GM12875 (cell line): ENCODE measurements at regions not wholly inside any gene's neighbourhood (a gene's known extent, or its start where the extent isn't known, plus 50 kb on each side); places are given as distances from the start of the nearest gene placed in this dataset.

Experiments
- H3K4me3 ChIP-seq: one replicate; pipeline ENCODE4 v1.5.1; 2011; ENCODE audit warnings: low read depth, low read length, control low read depth
- CTCF ChIP-seq: IDR thresholded peaks from 2 replicates; pipeline ENCODE4 v1.5.1; 2011; ENCODE audit warnings: low read depth, mild to moderate bottlenecking, control low read depth, inconsistent platforms, low read length, moderate library complexity, borderline replicate concordance; ENCODE audit not compliant: insufficient read depth

- no peak for TF ChIP-seq CTCF
- no peak overlapping the region for H3K4me3 ChIP-seq
These were observed 282.3 kb upstream of the TUT7 start for GRCh38 chr9:86636519-86636918.

- no peak overlapping the region for H3K4me3 ChIP-seq
These were observed 281.8 kb upstream of the TUT7 start for GRCh38 chr9:86636038-86636437.

GRCh38 chr9:86634501-86634900 lies 280.3 kb upstream of the TUT7 start:
- TF ChIP-seq CTCF = no peak
- H3K4me3 ChIP-seq = no peak overlapping the region

More at GRCh38 chr9:86636038-86636437, 281.8 kb upstream of the TUT7 start:
- no peak for TF ChIP-seq CTCF

- no peak overlapping the region for H3K4me3 ChIP-seq
- TF ChIP-seq CTCF = no peak
These were observed 279.7 kb upstream of the TUT7 start for GRCh38 chr9:86633945-86634344.

GRCh38 chr9:86632537-86632936 lies 278.3 kb upstream of the TUT7 start:
- no peak overlapping the region for H3K4me3 ChIP-seq
- TF ChIP-seq CTCF = no peak

- H3K4me3 ChIP-seq = no peak overlapping the region
- no peak for TF ChIP-seq CTCF
These were observed 275.3 kb upstream of the TUT7 start for GRCh38 chr9:86629530-86629929.

- H3K4me3 ChIP-seq = no peak overlapping the region
- no peak for TF ChIP-seq CTCF
These were observed 272.6 kb upstream of the TUT7 start for GRCh38 chr9:86626802-86627201.
